Ovary (tissue), 7 donors: ENCODE measurements at regions not wholly inside any gene's neighbourhood (a gene's known extent, or its start where the extent isn't known, plus 50 kb on each side); places are given as distances from the start of the nearest gene placed in this dataset.

Experiments
- DNase-seq, 5 donors: peaks; one replicate each; pipeline ENCODE4 v3.0.0-alpha.2; 2019 to 2020
- H3K27ac ChIP-seq, 2 donors: fragments of 200-600 bp; one replicate each; pipeline versions ENCODE4 v1.5.1 to v1.8.0; 2019 to 2022
- H3K27me3 ChIP-seq: fragments of 200-600 bp; one replicate; pipeline ENCODE4 v1.8.0; 2022
- H3K36me3 ChIP-seq: fragments of 200-600 bp; sonication (generic); one replicate; pipeline ENCODE4 v1.5.1; 2019
- H3K4me1 ChIP-seq: one replicate; pipeline ENCODE4 v1.8.1; 2013; ENCODE audit warnings: mild to moderate bottlenecking, moderate library complexity; ENCODE audit not compliant: insufficient read depth
- H3K4me3 ChIP-seq: fragments of 200-600 bp; sonication (generic); one replicate; pipeline ENCODE4 v1.5.1; 2017
- H3K9me3 ChIP-seq, 2 donors: fragments of 200-600 bp in 1 of 2; sonication (generic) in 1 of 2; one replicate each; pipeline versions ENCODE4 v1.5.1 to v1.8.1; 2013 to 2019; ENCODE audit warnings: mild to moderate bottlenecking in 1 of 2, moderate library complexity in 1 of 2
- EP300 ChIP-seq: sonication (generic); formaldehyde crosslinking; IDR thresholded peaks from one replicate; pipeline ENCODE4 v1.6.1; 2017; ENCODE audit warnings: antibody characterized with exemption
- POLR2A ChIP-seq: fragments of 450-650 bp; IDR thresholded peaks from one replicate; pipeline ENCODE4 v1.6.1; 2017; ENCODE audit warnings: antibody characterized with exemption, mild to moderate bottlenecking, moderate library complexity
- WGBS, 3 donors: extraction: QIAGEN DNeasy Blood & Tissue Kit in 1 of 3; methylation state at CpG; one replicate each; pipeline versions ENCODE4 v1.1.5 to v1.1.7; 2013 to 2017; 5-methylcytosine and 5-hydroxymethylcytosine counted together
- intact Hi-C, 4 donors: fragments of 100-400 bp; cut with DNase I; formaldehyde crosslinking; loops; one replicate each; pipeline versions ENCODE4 v1.11.0 to v1.15.1; 2022 to 2023
- TF ChIP-seq, protein P1 (sequence below), 3 donors: fragments of 450-650 bp in 2 of 3; fragments of 200-600 bp in 1 of 3; IDR thresholded peaks; one replicate each; pipeline versions ENCODE4 v1.5.1 to v1.8.0; 2016 to 2022; ENCODE audit warnings: antibody characterized with exemption in 3 of 3, mild to moderate bottlenecking in 1 of 3
- donor health status: DM: no; HTN: no; CAD: no; lungs with moderate emphysema.
- donor health status: DM: no; HTN: no; CAD: no.
- donor health status: Bipolar disorder and iron deficiency.
- donor health status: DM: no; HTN: no; CAD: no.
- donor health status: DM: yes; HTN: yes; CAD: no.

DNA sequence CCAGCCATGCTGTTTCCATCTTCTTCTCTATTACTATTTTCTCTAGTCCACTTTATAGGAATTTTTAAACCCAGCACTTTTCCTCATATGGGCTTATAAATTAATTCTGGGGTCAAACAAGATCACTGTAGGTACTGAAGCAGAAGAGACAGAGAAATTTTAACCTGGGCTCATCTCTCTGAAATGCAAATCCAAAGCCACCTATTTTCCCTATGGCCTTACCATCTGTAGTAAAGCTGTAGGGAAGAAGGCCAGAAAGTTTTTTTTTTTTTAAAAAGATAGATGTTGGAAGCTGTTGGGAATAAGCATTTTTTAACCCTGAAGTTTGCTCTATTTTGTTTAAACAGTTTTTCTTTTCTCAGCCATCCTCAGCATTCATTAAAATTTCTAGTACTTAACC is 367.4 kb downstream of the CD109 start:
- no peaks in the 10 kb centered on the region for H3K4me1 ChIP-seq
- DNase-seq, result no peak
- no peaks in the 10 kb centered on the region for H3K36me3 ChIP-seq
- intact Hi-C loops, result no loop called here
- TF ChIP-seq POLR2A (no peak), EP300 (no peak)
- TF ChIP-seq, protein P1, sequence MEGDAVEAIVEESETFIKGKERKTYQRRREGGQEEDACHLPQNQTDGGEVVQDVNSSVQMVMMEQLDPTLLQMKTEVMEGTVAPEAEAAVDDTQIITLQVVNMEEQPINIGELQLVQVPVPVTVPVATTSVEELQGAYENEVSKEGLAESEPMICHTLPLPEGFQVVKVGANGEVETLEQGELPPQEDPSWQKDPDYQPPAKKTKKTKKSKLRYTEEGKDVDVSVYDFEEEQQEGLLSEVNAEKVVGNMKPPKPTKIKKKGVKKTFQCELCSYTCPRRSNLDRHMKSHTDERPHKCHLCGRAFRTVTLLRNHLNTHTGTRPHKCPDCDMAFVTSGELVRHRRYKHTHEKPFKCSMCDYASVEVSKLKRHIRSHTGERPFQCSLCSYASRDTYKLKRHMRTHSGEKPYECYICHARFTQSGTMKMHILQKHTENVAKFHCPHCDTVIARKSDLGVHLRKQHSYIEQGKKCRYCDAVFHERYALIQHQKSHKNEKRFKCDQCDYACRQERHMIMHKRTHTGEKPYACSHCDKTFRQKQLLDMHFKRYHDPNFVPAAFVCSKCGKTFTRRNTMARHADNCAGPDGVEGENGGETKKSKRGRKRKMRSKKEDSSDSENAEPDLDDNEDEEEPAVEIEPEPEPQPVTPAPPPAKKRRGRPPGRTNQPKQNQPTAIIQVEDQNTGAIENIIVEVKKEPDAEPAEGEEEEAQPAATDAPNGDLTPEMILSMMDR (IDR thresholded peaks at IDR 0.05), result no peak
- no peak overlapping the region for H3K27ac ChIP-seq
- no peaks in the 10 kb centered on the region for H3K9me3 ChIP-seq
- no peaks in the 10 kb centered on the region for H3K27me3 ChIP-seq
- no peak overlapping the region for H3K4me3 ChIP-seq

DNA sequence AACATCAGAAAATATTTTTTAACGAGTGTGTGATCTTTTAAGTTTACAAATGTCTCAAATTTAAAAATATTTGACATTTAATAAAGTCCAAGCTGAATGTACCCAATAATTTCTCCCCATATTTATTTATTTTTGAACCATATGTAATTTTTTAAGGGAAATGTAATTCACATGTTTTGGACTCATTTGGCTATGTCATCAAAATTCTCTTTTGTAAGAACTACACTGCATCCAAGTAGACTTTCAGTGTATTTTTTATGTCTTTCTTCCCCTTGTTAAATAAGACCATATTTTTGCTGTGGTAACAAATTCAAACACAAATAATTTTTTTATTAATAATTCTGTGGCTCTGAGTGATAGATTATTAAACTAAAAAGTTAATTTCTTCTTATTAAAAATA is 365.2 kb downstream of the CD109 start:
- no peak overlapping the region for H3K27ac ChIP-seq
- H3K4me1 ChIP-seq, result no peaks in the 10 kb centered on the region
- H3K4me3 ChIP-seq, result no peak overlapping the region
- no peak for TF ChIP-seq POLR2A
- intact Hi-C loops, result no loop called here
- no peak for DNase-seq
- no peaks in the 10 kb centered on the region for H3K27me3 ChIP-seq
- no peaks in the 10 kb centered on the region for H3K9me3 ChIP-seq
- 36 to 88% (median 84%) methylated on average over 1 of the region's 1 CpG for WGBS, 3 donors
- no peaks in the 10 kb centered on the region for H3K36me3 ChIP-seq

- WGBS, 3 donors, result 91 to 92% (median 92%) methylated on average over 2 of the region's 2 CpGs
- TF ChIP-seq, protein P1 (IDR thresholded peaks at IDR 0.05), result no peak
- TF ChIP-seq EP300 (no peak), POLR2A (no peak)
Measured at GRCh38 chr6:74060354-74060753, 364.4 kb downstream of the CD109 start.

DNA sequence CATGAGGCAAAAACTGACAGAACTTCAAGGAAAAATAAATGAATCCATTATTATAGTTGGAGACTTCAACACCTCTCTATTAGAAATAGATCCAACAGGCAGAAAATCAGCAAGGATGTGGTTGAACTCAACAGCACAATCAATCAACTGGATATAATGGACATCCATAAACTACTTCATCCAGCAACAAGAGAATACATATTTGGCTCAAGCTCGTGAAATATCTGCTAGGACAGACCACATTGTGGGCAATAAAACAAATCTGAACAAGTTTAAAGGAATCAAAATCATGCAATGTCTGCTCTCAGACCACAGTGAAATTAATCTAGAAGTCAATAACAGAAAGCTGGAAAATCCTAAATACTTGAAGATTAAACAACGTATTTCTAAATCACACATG is 362.6 kb downstream of the CD109 start:
- intact Hi-C loops, result no loop called here
- WGBS, 3 donors, result 74 to 76% (median 76%) methylated on average over 2 of the region's 2 CpGs

More at GRCh38 chr6:74060354-74060753, 364.4 kb downstream of the CD109 start:
- Histone ChIP-seq H3K36me3 (no peaks in the 10 kb centered on the region), H3K27ac (no peak overlapping the region), H3K4me3 (no peak overlapping the region), H3K27me3 (no peaks in the 10 kb centered on the region), H3K4me1 (no peaks in the 10 kb centered on the region), H3K9me3 (no peaks in the 10 kb centered on the region)
- no peak for DNase-seq
- intact Hi-C loops, result no loop called here

GRCh38 chr6:74057326-74057725 is 361.3 kb downstream of the CD109 start:
- Histone ChIP-seq H3K27me3 (no peaks in the 10 kb centered on the region), H3K4me3 (no peak overlapping the region), H3K27ac (no peak overlapping the region), H3K36me3 (no peaks in the 10 kb centered on the region), H3K9me3 (no peaks in the 10 kb centered on the region), H3K4me1 (no peaks in the 10 kb centered on the region)
- TF ChIP-seq, protein P1 (IDR thresholded peaks at IDR 0.05), result no peak
- TF ChIP-seq EP300, result no peak
- TF ChIP-seq POLR2A, result no peak
- 83 to 88% (median 85%) methylated on average over 2 of the region's 2 CpGs for WGBS, 3 donors
- DNase-seq, result no peak
- intact Hi-C loops, result no loop called here

More for the DNA sequence above, 362.6 kb downstream of the CD109 start:
- Histone ChIP-seq H3K36me3 (no peaks in the 10 kb centered on the region), H3K9me3 (no peaks in the 10 kb centered on the region), H3K27me3 (no peaks in the 10 kb centered on the region), H3K27ac (no peak overlapping the region), H3K4me3 (no peak overlapping the region), H3K4me1 (no peaks in the 10 kb centered on the region)
- no peak for TF ChIP-seq POLR2A
- TF ChIP-seq, protein P1 (IDR thresholded peaks at IDR 0.05), result no peak
- TF ChIP-seq EP300, result no peak
- no peak for DNase-seq
